DOHH2 (cell line): ENCODE measurements at regions not wholly inside any gene's neighbourhood (a gene's known extent, or its start where the extent isn't known, plus 50 kb on each side); places are given as distances from the start of the nearest gene placed in this dataset.

Source experiments
- H3F3A ChIP-seq: fragments of 200-600 bp; sonication (generic), shearing (Covaris generic); 2 replicates; pipeline ENCODE4 v1.6.0; 2016; ENCODE audit warnings: antibody characterized with exemption, mild to moderate bottlenecking; ENCODE audit not compliant: control insufficient read depth, insufficient read depth
- H3K27ac ChIP-seq: fragments of 200-600 bp; sonication (generic); 2 replicates; pipeline ENCODE4 v1.5.1; 2014; ENCODE audit warnings: low read depth, mild to moderate bottlenecking, low read length, moderate library complexity
- H3K27me3 ChIP-seq: fragments of 200-600 bp; sonication (generic); 2 replicates; pipeline ENCODE4 v1.6.1; 2014; ENCODE audit warnings: mild to moderate bottlenecking, low read length, mixed read lengths; ENCODE audit not compliant: control insufficient read depth
- H3K36me3 ChIP-seq: fragments of 200-600 bp; sonication (generic); 2 replicates; pipeline ENCODE4 v1.6.1; 2014; ENCODE audit warnings: mild to moderate bottlenecking, low read length, moderate library complexity, mixed read lengths; ENCODE audit not compliant: control insufficient read depth
- H3K4me1 ChIP-seq: fragments of 200-600 bp; sonication (generic); 2 replicates; pipeline ENCODE4 v1.6.1; 2014; ENCODE audit warnings: mild to moderate bottlenecking, low read length, mixed read lengths; ENCODE audit not compliant: control insufficient read depth
- H3K4me2 ChIP-seq: fragments of 200-600 bp; sonication (generic); 2 replicates; pipeline ENCODE4 v1.6.0; 2014; ENCODE audit warnings: mild to moderate bottlenecking, low read length, moderate library complexity
- H3K4me3 ChIP-seq: fragments of 200-600 bp; sonication (generic); 2 replicates; pipeline ENCODE4 v1.5.1; 2014; ENCODE audit warnings: mild to moderate bottlenecking, low read length, mixed read lengths
- H3K79me2 ChIP-seq: fragments of 200-600 bp; sonication (generic); 2 replicates; pipeline ENCODE4 v1.6.1; 2014; ENCODE audit warnings: mild to moderate bottlenecking, low read length, mixed read lengths; ENCODE audit not compliant: control insufficient read depth
- H3K9me2 ChIP-seq: fragments of 200-600 bp; sonication (generic); replicated peaks from 2 replicates; pipeline ENCODE4 v1.6.1; 2014; ENCODE audit warnings: mild to moderate bottlenecking, low read length, mixed read lengths; ENCODE audit not compliant: control insufficient read depth
- H3K9me3 ChIP-seq: fragments of 200-600 bp; sonication (generic); 2 replicates; pipeline ENCODE4 v1.6.1; 2014; ENCODE audit warnings: antibody characterized with exemption, low read length, mixed read lengths; ENCODE audit not compliant: control insufficient read depth, insufficient read depth
- H4K20me1 ChIP-seq: fragments of 200-600 bp; sonication (generic); 2 replicates; pipeline ENCODE4 v1.6.0; 2014; ENCODE audit warnings: low read depth, mild to moderate bottlenecking, antibody characterized with exemption, low read length, moderate library complexity; ENCODE audit not compliant: control insufficient read depth, insufficient read depth
- CTCF ChIP-seq: fragments of 200-600 bp; sonication (generic); IDR thresholded peaks from one replicate; pipeline ENCODE4 v1.5.1; 2014; ENCODE audit warnings: antibody characterized with exemption, mild to moderate bottlenecking, low read depth, low read length; ENCODE audit not compliant: poor library complexity, severe bottlenecking
- EZH2phosphoT487 ChIP-seq: fragments of 200-600 bp; sonication (generic); IDR thresholded peaks from 2 replicates; pipeline ENCODE4 v1.6.1; 2017; ENCODE audit warnings: borderline replicate concordance, mild to moderate bottlenecking, antibody characterized with exemption, low read length, moderate library complexity, mixed read lengths

GRCh38 chr10:21304198-21304597 lies 221.3 kb downstream of the SKIDA1 start:
- no peaks in the 10 kb centered on the region for H4K20me1 ChIP-seq
- H3K4me1 ChIP-seq, result no peaks in the 10 kb centered on the region
- TF ChIP-seq EZH2phosphoT487, result no peak
- no peak for TF ChIP-seq CTCF
- no peak overlapping the region for H3K4me2 ChIP-seq
- H3K27ac ChIP-seq, result no peak overlapping the region
- no peak overlapping the region for H3K4me3 ChIP-seq
- no peaks in the 10 kb centered on the region for H3K27me3 ChIP-seq
- no peaks in the 10 kb centered on the region for H3K36me3 ChIP-seq
- no peaks in the 10 kb centered on the region for H3K79me2 ChIP-seq
- no peaks in the 10 kb centered on the region for H3K9me2 ChIP-seq
- no peaks in the 10 kb centered on the region for H3F3A ChIP-seq
- no peaks in the 10 kb centered on the region for H3K9me3 ChIP-seq

GRCh38 chr10:21300551-21300950 lies 224.9 kb downstream of the SKIDA1 start:
- H3K9me2 ChIP-seq, result no peaks in the 10 kb centered on the region
- H4K20me1 ChIP-seq, result no peaks in the 10 kb centered on the region
- no peaks in the 10 kb centered on the region for H3K4me1 ChIP-seq
- no peak overlapping the region for H3K4me2 ChIP-seq
- H3K36me3 ChIP-seq, result no peaks in the 10 kb centered on the region
- H3K79me2 ChIP-seq, result no peaks in the 10 kb centered on the region
- no peaks in the 10 kb centered on the region for H3K27me3 ChIP-seq
- TF ChIP-seq EZH2phosphoT487 (no peak), CTCF (no peak)
- no peaks in the 10 kb centered on the region for H3F3A ChIP-seq
- H3K27ac ChIP-seq, result no peak overlapping the region
- H3K9me3 ChIP-seq, result no peaks in the 10 kb centered on the region
- no peak overlapping the region for H3K4me3 ChIP-seq

- TF ChIP-seq EZH2phosphoT487 (no peak), CTCF (no peak)
- Histone ChIP-seq H3K9me2 (no peaks in the 10 kb centered on the region), H3K9me3 (no peaks in the 10 kb centered on the region), H3K36me3 (no peaks in the 10 kb centered on the region), H3K4me2 (no peak overlapping the region), H3K27me3 (no peaks in the 10 kb centered on the region), H3K4me3 (no peak overlapping the region), H3K4me1 (no peaks in the 10 kb centered on the region), H3K79me2 (no peaks in the 10 kb centered on the region), H3F3A (no peaks in the 10 kb centered on the region), H3K27ac (no peak overlapping the region), H4K20me1 (no peaks in the 10 kb centered on the region)
Measured at GRCh38 chr10:21299330-21299729, 226.2 kb downstream of the SKIDA1 start.

DNA sequence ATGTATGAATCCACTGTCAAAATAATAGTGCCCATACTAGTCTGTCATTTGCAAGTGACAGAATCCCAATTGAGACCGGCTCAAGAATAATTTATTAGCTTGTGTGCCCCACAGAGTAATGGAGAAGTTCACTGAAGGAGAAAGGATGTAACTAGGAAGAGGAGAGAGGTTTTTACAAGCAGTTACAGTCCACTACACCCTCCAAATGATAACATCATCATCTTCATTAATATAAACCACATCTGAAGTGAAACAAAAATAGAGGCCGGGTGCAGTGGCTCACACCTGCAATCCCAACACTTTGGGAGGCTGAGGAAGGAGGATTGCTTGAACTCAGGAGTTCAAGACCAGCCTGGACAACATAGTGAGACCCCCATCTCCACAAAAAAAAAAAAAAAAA lies 226.8 kb downstream of the SKIDA1 start:
- no peak overlapping the region for H3K27ac ChIP-seq
- no peak overlapping the region for H3K4me3 ChIP-seq
- no peaks in the 10 kb centered on the region for H3K9me2 ChIP-seq
- TF ChIP-seq CTCF, result no peak
- no peak for TF ChIP-seq EZH2phosphoT487
- H3K9me3 ChIP-seq, result no peaks in the 10 kb centered on the region
- H3K79me2 ChIP-seq, result no peaks in the 10 kb centered on the region
- H3K4me1 ChIP-seq, result no peaks in the 10 kb centered on the region
- H4K20me1 ChIP-seq, result no peaks in the 10 kb centered on the region
- no peak overlapping the region for H3K4me2 ChIP-seq
- no peaks in the 10 kb centered on the region for H3K36me3 ChIP-seq
- no peaks in the 10 kb centered on the region for H3F3A ChIP-seq
- no peaks in the 10 kb centered on the region for H3K27me3 ChIP-seq
